GM12891 (cell line): ENCODE measurements at regions not wholly inside any gene's neighbourhood (a gene's known extent, or its start where the extent isn't known, plus 50 kb on each side); places are given as distances from the start of the nearest gene placed in this dataset.

ENCODE experiments used
- DNase-seq: peaks from one replicate; pipeline ENCODE4 v3.0.0; 2011; ENCODE audit warnings: low spot score; ENCODE audit not compliant: insufficient read length
- FAIRE-seq: peaks from 2 replicates; lab custom pipeline; 2011; peaks lifted over from hg19 to GRCh38; lab: Jason Lieb, UNC
- PAX5 ChIP-seq: IDR thresholded peaks from 2 replicates; pipeline ENCODE4 v1.6.1; 2011; ENCODE audit warnings: low read length, moderate library complexity, mild to moderate bottlenecking; ENCODE audit not compliant: insufficient read depth, severe bottlenecking
- POLR2A ChIP-seq: IDR thresholded peaks from 2 replicates; pipeline ENCODE4 v1.6.1; 2011; ENCODE audit warnings: low read depth, low read length, control low read depth
- POLR2AphosphoS5 ChIP-seq: IDR thresholded peaks from 2 replicates; pipeline ENCODE4 v1.6.1; 2011; ENCODE audit warnings: low read depth, low read length, control low read depth
- POU2F2 ChIP-seq: IDR thresholded peaks from 2 replicates; pipeline ENCODE4 v1.6.1; 2011; ENCODE audit warnings: low read depth, mild to moderate bottlenecking, control low read depth, low read length, moderate library complexity
- SPI1 ChIP-seq: IDR thresholded peaks from 2 replicates; pipeline ENCODE4 v1.6.1; 2011; ENCODE audit warnings: low read depth, low read length, control low read depth
- TAF1 ChIP-seq: IDR thresholded peaks from 2 replicates; pipeline ENCODE4 v1.6.1; 2011; ENCODE audit warnings: low read depth, low read length, control low read depth

DNA sequence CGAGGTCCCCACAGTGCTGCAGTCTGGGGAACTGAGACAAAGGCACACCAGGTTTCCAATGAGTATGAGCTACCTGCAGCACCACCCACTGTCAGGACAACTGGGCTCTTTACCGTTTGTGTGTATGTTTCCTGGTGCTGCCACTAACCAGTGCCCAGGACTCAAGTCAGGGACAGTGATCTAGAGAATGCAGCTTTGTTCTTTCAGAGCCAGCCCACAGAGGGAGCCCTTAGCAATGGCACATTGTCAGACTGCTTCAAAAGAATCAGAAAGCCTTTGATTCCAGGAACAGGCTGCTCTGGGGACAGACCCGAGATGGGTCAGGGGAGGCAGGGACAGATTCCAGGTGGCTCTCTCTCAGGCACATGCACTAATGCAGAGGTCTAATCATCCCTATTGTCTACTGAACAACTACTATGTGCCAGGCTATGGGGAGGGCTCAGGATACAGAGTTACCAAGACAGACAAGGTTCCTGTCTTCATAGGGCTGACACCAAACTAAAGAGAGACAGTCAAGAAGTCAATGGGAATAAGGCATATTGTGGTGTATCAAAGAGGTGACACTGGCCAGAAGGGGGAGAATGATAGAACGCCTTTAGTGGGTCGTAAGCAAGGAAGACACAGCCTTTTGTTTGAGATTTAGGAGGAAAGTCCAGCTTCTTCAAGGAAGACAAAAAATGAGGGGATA is 103.7 kb downstream of the VPREB1 start:
- TF ChIP-seq POLR2AphosphoS5 (no peak), POLR2A (no peak), POU2F2 (no peak), PAX5 (no peak), SPI1 (no peak), TAF1 (no peak)
- FAIRE-seq (peak; percentile 13), DNase-seq (no peak)

- DNase-seq: no peak
- TF ChIP-seq POU2F2: no peak
- TF ChIP-seq POLR2A: no peak
- no peak for TF ChIP-seq POLR2AphosphoS5
- no peak for TF ChIP-seq PAX5
- no peak for TF ChIP-seq TAF1
- TF ChIP-seq SPI1: no peak
- FAIRE-seq: no peak
These were observed 104.3 kb downstream of the VPREB1 start for GRCh38 chr22:22348815-22349454.

- FAIRE-seq (no peak), DNase-seq (no peak)
- no peak for TF ChIP-seq TAF1
- no peak for TF ChIP-seq POU2F2
- TF ChIP-seq POLR2AphosphoS5: no peak
- no peak for TF ChIP-seq POLR2A
- no peak for TF ChIP-seq PAX5
- TF ChIP-seq SPI1: no peak
These were observed 104.9 kb downstream of the VPREB1 start for GRCh38 chr22:22349455-22349836.

DNA sequence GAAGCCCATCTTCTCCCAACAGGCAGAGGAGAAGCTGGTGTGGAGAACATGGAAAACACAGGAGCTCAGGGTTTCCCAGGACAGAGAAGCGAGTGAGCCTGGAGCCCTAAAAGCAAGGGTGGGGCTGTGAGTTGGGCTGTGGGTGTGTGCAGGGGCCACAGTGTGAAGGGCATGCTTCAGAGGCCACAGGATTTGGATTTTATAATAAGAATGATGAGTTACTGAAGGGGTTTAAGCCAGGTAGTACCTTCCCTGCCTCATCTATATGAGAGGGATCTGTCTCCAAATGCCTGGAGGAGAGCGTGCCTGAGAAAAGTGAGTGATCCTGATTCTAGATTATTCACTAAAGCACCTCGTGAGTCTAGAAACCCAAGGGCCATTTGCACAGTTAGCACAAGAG is 106.8 kb downstream of the VPREB1 start:
- no peak for TF ChIP-seq POU2F2
- TF ChIP-seq SPI1: no peak
- TF ChIP-seq TAF1: no peak
- TF ChIP-seq POLR2A: no peak
- TF ChIP-seq POLR2AphosphoS5: no peak
- no peak for TF ChIP-seq PAX5
- DNase-seq (no peak), FAIRE-seq (no peak)

- FAIRE-seq: no peak
- TF ChIP-seq POLR2AphosphoS5 (no peak), POU2F2 (no peak), POLR2A (no peak), PAX5 (no peak), SPI1 (no peak), TAF1 (no peak)
These were observed 107.9 kb downstream of the VPREB1 start for GRCh38 chr22:22352371-22352999.

DNA sequence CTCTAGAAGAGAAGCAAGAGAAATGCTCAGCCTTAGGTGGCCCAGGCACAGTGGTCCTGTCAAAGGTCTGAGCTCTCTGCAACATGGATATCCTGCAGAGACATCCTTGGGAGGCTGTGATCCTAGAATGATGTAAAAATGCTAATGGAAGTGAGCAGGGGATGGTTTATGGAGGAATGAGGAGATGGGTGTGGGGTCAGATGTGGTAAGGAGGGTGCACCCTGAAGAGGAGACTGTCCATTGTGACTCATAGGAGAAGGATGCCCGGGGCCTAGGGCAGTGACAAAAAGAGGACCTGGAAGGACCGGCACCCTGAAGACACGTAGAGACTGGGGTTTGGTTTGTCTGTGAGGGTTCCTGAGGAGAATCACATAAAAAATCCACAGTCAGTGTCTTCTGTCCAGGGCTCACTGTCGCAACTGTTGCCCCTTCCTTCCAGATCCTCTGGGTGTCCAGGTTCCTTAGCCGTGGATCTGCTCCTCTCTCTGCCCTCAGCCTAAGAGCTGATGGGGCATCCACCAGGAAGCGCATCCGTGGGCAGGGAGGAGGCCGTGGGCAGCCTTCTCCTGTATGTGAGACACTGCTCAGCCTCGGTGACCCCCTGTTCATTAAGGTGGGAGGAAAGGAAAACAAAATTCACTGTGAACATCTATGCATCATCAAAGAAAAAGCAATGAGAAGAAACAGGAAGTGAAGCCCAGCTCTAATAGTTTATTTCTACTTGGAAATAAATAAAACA is 110.7 kb downstream of the VPREB1 start:
- no peak for DNase-seq
- TF ChIP-seq PAX5 (no peak), SPI1 (no peak), TAF1 (no peak), POU2F2 (no peak), POLR2AphosphoS5 (no peak), POLR2A (no peak)
- no peak for FAIRE-seq

More at GRCh38 chr22:22352371-22352999, 107.9 kb downstream of the VPREB1 start:
- DNase-seq: no peak

- no peak for TF ChIP-seq POLR2AphosphoS5
- TF ChIP-seq PAX5: peak; percentile 72
- FAIRE-seq: peak; percentile 96
- DNase-seq: peak; percentile 78
These were observed 112.7 kb downstream of the VPREB1 start for GRCh38 chr22:22357024-22357883.

- DNase-seq: no peak
- no peak for FAIRE-seq
- TF ChIP-seq TAF1 (no peak), PAX5 (no peak), POLR2AphosphoS5 (no peak), POLR2A (no peak), SPI1 (no peak), POU2F2 (no peak)
These were observed 113.6 kb downstream of the VPREB1 start for GRCh38 chr22:22358152-22358551.
